HEK293 (cell line): ENCODE measurements at regions not wholly inside any gene's neighbourhood (a gene's known extent, or its start where the extent isn't known, plus 50 kb on each side); places are given as distances from the start of the nearest gene placed in this dataset.

Experiments
- CTCF ChIA-PET: fragments of 350-600 bp; formaldehyde crosslinking; extraction: SDS; loops from one replicate; lab custom pipeline; 2021; ENCODE audit warnings: antibody characterized with exemption; lab: Yijun Ruan, JAX
- POLR2A ChIA-PET: fragments of 300-600 bp; formaldehyde crosslinking; extraction: SDS; loops from one replicate; lab custom pipeline; 2020; ENCODE audit warnings: antibody characterized with exemption, inconsistent platforms; lab: Yijun Ruan, JAX
- H3K27ac ChIP-seq: fragments of 200-500 bp; sonication (Bioruptor generic); 2 replicates; pipeline ENCODE4 v1.5.1; 2014; ENCODE audit warnings: low read depth, low read length, control low read depth, inconsistent platforms; ENCODE audit errors: extremely low read depth
- H3K36me3 ChIP-seq, 2 experiments: fragments of 200-500 bp in 1 of 2; sonication (Bioruptor generic) in 1 of 2; 1 replicate in 1 of 2; 2 replicates in 1 of 2; pipeline ENCODE4 v1.5.1; 2014 to 2017; ENCODE audit warnings: inconsistent platforms in 2 of 2, low read length in 2 of 2; ENCODE audit not compliant: control insufficient read depth in 2 of 2, insufficient read depth in 1 of 2
- H3K4me1 ChIP-seq: fragments of 200-500 bp; sonication (Bioruptor generic); 2 replicates; pipeline ENCODE4 v1.5.1; 2014; ENCODE audit warnings: mild to moderate bottlenecking, low read length, inconsistent platforms; ENCODE audit not compliant: control insufficient read depth, insufficient read depth
- H3K4me3 ChIP-seq: 2 replicates; pipeline ENCODE4 v1.5.1; 2011; ENCODE audit warnings: low read depth, mild to moderate bottlenecking, control low read depth, low read length, moderate library complexity
- H3K9me3 ChIP-seq: fragments of 200-500 bp; sonication (Bioruptor generic); 2 replicates; pipeline ENCODE4 v1.5.1; 2014; ENCODE audit warnings: low read depth, low read length, inconsistent platforms; ENCODE audit not compliant: control insufficient read depth, insufficient read depth
- BCL6B ChIP-seq: fragments of 450-650 bp; formaldehyde crosslinking; IDR thresholded peaks from 2 replicates; pipeline ENCODE4 v1.5.1; 2017; ENCODE audit warnings: missing biosample characterization, missing genetic modification characterization
- ZBTB7A ChIP-seq: fragments of 450-650 bp; formaldehyde crosslinking; IDR thresholded peaks from 2 replicates; pipeline ENCODE4 v1.5.1; 2016; ENCODE audit warnings: low read depth, missing biosample characterization, missing genetic modification characterization
- ZEB2 ChIP-seq: fragments of 450-650 bp; formaldehyde crosslinking; IDR thresholded peaks from 2 replicates; pipeline ENCODE4 v1.5.1; 2016; ENCODE audit warnings: missing biosample characterization, missing genetic modification characterization
- ZFP37 ChIP-seq: fragments of 450-650 bp; formaldehyde crosslinking; IDR thresholded peaks from 2 replicates; pipeline ENCODE4 v1.5.1; 2016; ENCODE audit warnings: missing biosample characterization, missing genetic modification characterization
- ZIC2 ChIP-seq: fragments of 450-650 bp; formaldehyde crosslinking; IDR thresholded peaks from 2 replicates; pipeline ENCODE4 v1.5.1; 2016; ENCODE audit warnings: missing biosample characterization, missing genetic modification characterization
- ZNF121 ChIP-seq: fragments of 450-650 bp; formaldehyde crosslinking; IDR thresholded peaks from 2 replicates; pipeline ENCODE4 v1.5.1; 2016; ENCODE audit warnings: missing biosample characterization, missing genetic modification characterization
- ZNF155 ChIP-seq: fragments of 450-650 bp; formaldehyde crosslinking; IDR thresholded peaks from 2 replicates; pipeline ENCODE4 v1.5.1; 2016; ENCODE audit warnings: missing biosample characterization, missing genetic modification characterization
- ZNF157 ChIP-seq: fragments of 450-650 bp; formaldehyde crosslinking; IDR thresholded peaks from 2 replicates; pipeline ENCODE4 v1.5.1; 2016; ENCODE audit warnings: missing biosample characterization, missing genetic modification characterization
- ZNF248 ChIP-seq: fragments of 450-650 bp; formaldehyde crosslinking; IDR thresholded peaks from 2 replicates; pipeline ENCODE4 v1.5.1; 2017; ENCODE audit warnings: missing biosample characterization, missing genetic modification characterization
- ZNF292 ChIP-seq: fragments of 450-650 bp; formaldehyde crosslinking; IDR thresholded peaks from 2 replicates; pipeline ENCODE4 v1.5.1; 2016; ENCODE audit warnings: low read depth, missing biosample characterization, missing genetic modification characterization, borderline replicate concordance
- ZNF350 ChIP-seq: fragments of 450-650 bp; formaldehyde crosslinking; IDR thresholded peaks from 2 replicates; pipeline ENCODE4 v1.5.0; 2017; ENCODE audit warnings: missing biosample characterization, mild to moderate bottlenecking, missing genetic modification characterization
- ZNF366 ChIP-seq: fragments of 450-650 bp; formaldehyde crosslinking; conservative IDR thresholded peaks from 2 replicates; pipeline ENCODE4 v1.5.1; 2016; ENCODE audit warnings: missing biosample characterization, missing genetic modification characterization
- ZNF426 ChIP-seq: fragments of 450-650 bp; formaldehyde crosslinking; IDR thresholded peaks from 2 replicates; pipeline ENCODE4 v1.5.1; 2017; ENCODE audit warnings: missing biosample characterization, missing genetic modification characterization, mild to moderate bottlenecking, inconsistent platforms, moderate library complexity
- ZNF48 ChIP-seq: fragments of 450-650 bp; formaldehyde crosslinking; IDR thresholded peaks from 2 replicates; pipeline ENCODE4 v1.5.1; 2016; ENCODE audit warnings: missing biosample characterization, missing genetic modification characterization
- ZNF501 ChIP-seq: fragments of 450-650 bp; formaldehyde crosslinking; IDR thresholded peaks from 2 replicates; pipeline ENCODE4 v1.5.1; 2016; ENCODE audit warnings: missing biosample characterization, missing genetic modification characterization
- ZNF510 ChIP-seq: fragments of 450-650 bp; formaldehyde crosslinking; IDR thresholded peaks from 2 replicates; pipeline ENCODE4 v1.5.1; 2018; ENCODE audit warnings: mild to moderate bottlenecking, missing genetic modification characterization, missing biosample characterization; ENCODE audit not compliant: insufficient replicate concordance
- ZNF549 ChIP-seq: fragments of 450-650 bp; IDR thresholded peaks from 2 replicates; pipeline ENCODE4 v1.5.1; 2018; ENCODE audit warnings: missing biosample characterization, missing genetic modification characterization, mild to moderate bottlenecking, inconsistent platforms, moderate library complexity
- ZNF701 ChIP-seq: fragments of 450-650 bp; formaldehyde crosslinking; IDR thresholded peaks from 2 replicates; pipeline ENCODE4 v1.5.1; 2016; ENCODE audit warnings: missing biosample characterization, missing genetic modification characterization
- ZNF707 ChIP-seq: fragments of 450-650 bp; formaldehyde crosslinking; IDR thresholded peaks from 2 replicates; pipeline ENCODE4 v1.5.1; 2016; ENCODE audit warnings: missing biosample characterization, missing genetic modification characterization
- ZNF747 ChIP-seq: fragments of 450-650 bp; formaldehyde crosslinking; IDR thresholded peaks from 2 replicates; pipeline ENCODE4 v1.5.1; 2016; ENCODE audit warnings: missing biosample characterization, missing genetic modification characterization
- TF ChIP-seq, protein P1 (sequence below): fragments of 450-650 bp; formaldehyde crosslinking; conservative IDR thresholded peaks from 2 replicates; pipeline ENCODE4 v1.5.1; 2016; ENCODE audit warnings: low read depth, missing biosample characterization, missing genetic modification characterization
- TF ChIP-seq, protein P2 (sequence below): fragments of 450-650 bp; formaldehyde crosslinking; IDR thresholded peaks from 2 replicates; pipeline ENCODE4; 2016; ENCODE audit warnings: missing biosample characterization, missing genetic modification characterization
- TF ChIP-seq, protein P3 (sequence below): fragments of 450-650 bp; formaldehyde crosslinking; IDR thresholded peaks from 2 replicates; pipeline ENCODE4 v1.5.1; 2017; ENCODE audit warnings: missing biosample characterization, missing genetic modification characterization
- TF ChIP-seq, protein P4 (sequence below): fragments of 450-650 bp; formaldehyde crosslinking; IDR thresholded peaks from 2 replicates; pipeline ENCODE4 v1.5.1; 2016; ENCODE audit warnings: missing biosample characterization, missing genetic modification characterization

DNA sequence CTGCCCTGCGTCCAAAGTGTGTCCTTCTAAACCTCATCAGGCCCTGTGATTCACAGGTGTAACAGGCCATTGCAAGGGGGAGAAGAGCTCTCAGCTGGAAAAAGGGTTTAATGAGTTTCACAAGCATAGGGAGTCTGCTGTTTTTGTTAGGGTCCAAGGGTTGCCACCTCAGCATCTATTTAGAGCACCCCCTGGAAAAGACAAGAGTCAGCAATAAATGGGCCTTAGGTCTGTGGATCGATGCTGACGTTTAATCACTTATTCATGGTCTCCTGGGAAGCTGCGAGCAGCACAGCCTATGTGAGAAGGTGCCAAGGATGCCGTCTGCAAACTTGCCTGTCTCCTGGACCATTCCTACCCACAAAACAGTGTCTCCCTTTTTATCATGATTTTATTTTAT lies 78.4 kb upstream of the BAIAP2L1 start:
- Histone ChIP-seq H3K9me3 (no peaks in the 10 kb centered on the region), H3K27ac (no peak overlapping the region), H3K4me1 (peaks cover 14% of the 10 kb centered on the region), H3K4me3 (no peak overlapping the region), H3K36me3 (no peaks in the 10 kb centered on the region)
- CTCF ChIA-PET, result no interaction called here
- POLR2A ChIA-PET, result no interaction called here
- no peak for TF ChIP-seq ZNF155 (tag by site-specific recombination)
- TF ChIP-seq ZNF707 (tag by site-specific recombination), result no peak
- TF ChIP-seq, protein P1, sequence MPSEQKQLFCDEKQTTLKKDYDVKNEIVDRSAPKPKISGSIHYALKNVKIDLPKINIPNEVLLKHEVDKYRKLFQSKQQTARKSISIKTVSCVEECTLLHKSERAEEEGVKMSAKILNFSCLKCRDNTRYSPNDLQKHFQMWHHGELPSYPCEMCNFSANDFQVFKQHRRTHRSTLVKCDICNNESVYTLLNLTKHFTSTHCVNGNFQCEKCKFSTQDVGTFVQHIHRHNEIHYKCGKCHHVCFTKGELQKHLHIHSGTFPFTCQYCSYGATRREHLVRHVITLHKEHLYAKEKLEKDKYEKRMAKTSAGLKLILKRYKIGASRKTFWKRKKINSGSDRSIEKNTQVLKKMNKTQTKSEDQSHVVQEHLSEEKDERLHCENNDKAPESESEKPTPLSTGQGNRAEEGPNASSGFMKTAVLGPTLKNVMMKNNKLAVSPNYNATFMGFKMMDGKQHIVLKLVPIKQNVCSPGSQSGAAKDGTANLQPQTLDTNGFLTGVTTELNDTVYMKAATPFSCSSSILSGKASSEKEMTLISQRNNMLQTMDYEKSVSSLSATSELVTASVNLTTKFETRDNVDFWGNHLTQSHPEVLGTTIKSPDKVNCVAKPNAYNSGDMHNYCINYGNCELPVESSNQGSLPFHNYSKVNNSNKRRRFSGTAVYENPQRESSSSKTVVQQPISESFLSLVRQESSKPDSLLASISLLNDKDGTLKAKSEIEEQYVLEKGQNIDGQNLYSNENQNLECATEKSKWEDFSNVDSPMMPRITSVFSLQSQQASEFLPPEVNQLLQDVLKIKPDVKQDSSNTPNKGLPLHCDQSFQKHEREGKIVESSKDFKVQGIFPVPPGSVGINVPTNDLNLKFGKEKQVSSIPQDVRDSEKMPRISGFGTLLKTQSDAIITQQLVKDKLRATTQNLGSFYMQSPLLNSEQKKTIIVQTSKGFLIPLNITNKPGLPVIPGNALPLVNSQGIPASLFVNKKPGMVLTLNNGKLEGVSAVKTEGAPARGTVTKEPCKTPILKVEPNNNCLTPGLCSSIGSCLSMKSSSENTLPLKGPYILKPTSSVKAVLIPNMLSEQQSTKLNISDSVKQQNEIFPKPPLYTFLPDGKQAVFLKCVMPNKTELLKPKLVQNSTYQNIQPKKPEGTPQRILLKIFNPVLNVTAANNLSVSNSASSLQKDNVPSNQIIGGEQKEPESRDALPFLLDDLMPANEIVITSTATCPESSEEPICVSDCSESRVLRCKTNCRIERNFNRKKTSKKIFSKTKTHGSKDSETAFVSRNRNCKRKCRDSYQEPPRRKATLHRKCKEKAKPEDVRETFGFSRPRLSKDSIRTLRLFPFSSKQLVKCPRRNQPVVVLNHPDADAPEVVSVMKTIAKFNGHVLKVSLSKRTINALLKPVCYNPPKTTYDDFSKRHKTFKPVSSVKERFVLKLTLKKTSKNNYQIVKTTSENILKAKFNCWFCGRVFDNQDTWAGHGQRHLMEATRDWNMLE, result no peak
- TF ChIP-seq, protein P2, sequence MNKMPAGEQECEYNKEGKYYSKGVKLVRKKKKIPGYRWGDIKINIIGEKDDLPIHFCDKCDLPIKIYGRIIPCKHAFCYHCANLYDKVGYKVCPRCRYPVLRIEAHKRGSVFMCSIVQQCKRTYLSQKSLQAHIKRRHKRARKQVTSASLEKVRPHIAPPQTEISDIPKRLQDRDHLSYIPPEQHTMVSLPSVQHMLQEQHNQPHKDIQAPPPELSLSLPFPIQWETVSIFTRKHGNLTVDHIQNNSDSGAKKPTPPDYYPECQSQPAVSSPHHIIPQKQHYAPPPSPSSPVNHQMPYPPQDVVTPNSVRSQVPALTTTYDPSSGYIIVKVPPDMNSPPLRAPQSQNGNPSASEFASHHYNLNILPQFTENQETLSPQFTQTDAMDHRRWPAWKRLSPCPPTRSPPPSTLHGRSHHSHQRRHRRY (tag by site-specific recombination), result no peak
- no peak for TF ChIP-seq ZBTB7A (tag by site-specific recombination)
- no peak for TF ChIP-seq BCL6B (tag by site-specific recombination)
- no peak for TF ChIP-seq ZEB2 (tag by site-specific recombination)
- TF ChIP-seq ZFP37 (tag by site-specific recombination), result no peak
- no peak for TF ChIP-seq ZNF248 (tag by site-specific recombination)
- no peak for TF ChIP-seq ZNF501 (tag by site-specific recombination)
- no peak for TF ChIP-seq ZNF157 (tag by site-specific recombination)
- TF ChIP-seq, protein P3, sequence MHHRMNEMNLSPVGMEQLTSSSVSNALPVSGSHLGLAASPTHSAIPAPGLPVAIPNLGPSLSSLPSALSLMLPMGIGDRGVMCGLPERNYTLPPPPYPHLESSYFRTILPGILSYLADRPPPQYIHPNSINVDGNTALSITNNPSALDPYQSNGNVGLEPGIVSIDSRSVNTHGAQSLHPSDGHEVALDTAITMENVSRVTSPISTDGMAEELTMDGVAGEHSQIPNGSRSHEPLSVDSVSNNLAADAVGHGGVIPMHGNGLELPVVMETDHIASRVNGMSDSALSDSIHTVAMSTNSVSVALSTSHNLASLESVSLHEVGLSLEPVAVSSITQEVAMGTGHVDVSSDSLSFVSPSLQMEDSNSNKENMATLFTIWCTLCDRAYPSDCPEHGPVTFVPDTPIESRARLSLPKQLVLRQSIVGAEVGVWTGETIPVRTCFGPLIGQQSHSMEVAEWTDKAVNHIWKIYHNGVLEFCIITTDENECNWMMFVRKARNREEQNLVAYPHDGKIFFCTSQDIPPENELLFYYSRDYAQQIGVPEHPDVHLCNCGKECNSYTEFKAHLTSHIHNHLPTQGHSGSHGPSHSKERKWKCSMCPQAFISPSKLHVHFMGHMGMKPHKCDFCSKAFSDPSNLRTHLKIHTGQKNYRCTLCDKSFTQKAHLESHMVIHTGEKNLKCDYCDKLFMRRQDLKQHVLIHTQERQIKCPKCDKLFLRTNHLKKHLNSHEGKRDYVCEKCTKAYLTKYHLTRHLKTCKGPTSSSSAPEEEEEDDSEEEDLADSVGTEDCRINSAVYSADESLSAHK (tag by site-specific recombination), result no peak
- no peak for TF ChIP-seq ZNF549
- TF ChIP-seq ZNF350 (tag by site-specific recombination), result no peak
- no peak for TF ChIP-seq ZIC2 (tag by site-specific recombination)
- no peak for TF ChIP-seq ZNF426

GRCh38 chr7:98475352-98475751 lies 74.5 kb upstream of the BAIAP2L1 start:
- H3K4me1 ChIP-seq, result peaks cover 16% of the 10 kb centered on the region
- ChIA-PET CTCF (interaction anchor here (0.6 to 0.7 kb wide), 2 partner anchors 173 to 454 kb away, joined by 3 read pairs; no protein-coding TSS in a partner anchor), POLR2A (no interaction called here)
- no peak overlapping the region for H3K4me3 ChIP-seq
- no peak overlapping the region for H3K27ac ChIP-seq
- no peaks in the 10 kb centered on the region for H3K9me3 ChIP-seq
- H3K36me3 ChIP-seq, result no peaks in the 10 kb centered on the region
- TF ChIP-seq ZNF701, result no peak
- TF ChIP-seq ZNF510, result no peak
- TF ChIP-seq, protein P4, sequence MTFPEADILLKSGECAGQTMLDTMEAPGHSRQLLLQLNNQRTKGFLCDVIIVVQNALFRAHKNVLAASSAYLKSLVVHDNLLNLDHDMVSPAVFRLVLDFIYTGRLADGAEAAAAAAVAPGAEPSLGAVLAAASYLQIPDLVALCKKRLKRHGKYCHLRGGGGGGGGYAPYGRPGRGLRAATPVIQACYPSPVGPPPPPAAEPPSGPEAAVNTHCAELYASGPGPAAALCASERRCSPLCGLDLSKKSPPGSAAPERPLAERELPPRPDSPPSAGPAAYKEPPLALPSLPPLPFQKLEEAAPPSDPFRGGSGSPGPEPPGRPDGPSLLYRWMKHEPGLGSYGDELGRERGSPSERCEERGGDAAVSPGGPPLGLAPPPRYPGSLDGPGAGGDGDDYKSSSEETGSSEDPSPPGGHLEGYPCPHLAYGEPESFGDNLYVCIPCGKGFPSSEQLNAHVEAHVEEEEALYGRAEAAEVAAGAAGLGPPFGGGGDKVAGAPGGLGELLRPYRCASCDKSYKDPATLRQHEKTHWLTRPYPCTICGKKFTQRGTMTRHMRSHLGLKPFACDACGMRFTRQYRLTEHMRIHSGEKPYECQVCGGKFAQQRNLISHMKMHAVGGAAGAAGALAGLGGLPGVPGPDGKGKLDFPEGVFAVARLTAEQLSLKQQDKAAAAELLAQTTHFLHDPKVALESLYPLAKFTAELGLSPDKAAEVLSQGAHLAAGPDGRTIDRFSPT, result no peak
- no peak for TF ChIP-seq ZNF48 (tag by site-specific recombination)
- peak; percentile 97 for TF ChIP-seq ZNF366 (tag by site-specific recombination)
- peak; percentile 88 for TF ChIP-seq ZNF121 (tag by site-specific recombination)
- no peak for TF ChIP-seq ZNF292
- TF ChIP-seq ZNF747 (tag by site-specific recombination), result no peak
